ENCODE measurements at regions not wholly inside any gene's neighbourhood (a gene's known extent, or its start where the extent isn't known, plus 50 kb on each side); places are given as distances from the start of the nearest gene placed in this dataset.

- H3K27me3 ChIP-seq (ENCODE audit: low read depth, low read length), result no peaks in the 10 kb centered on the region
- no peak overlapping the region for H3K9ac ChIP-seq (ENCODE audit: low read length)
- H3K27ac ChIP-seq (ENCODE audit: low read length), result no peak overlapping the region
- H3K4me3 ChIP-seq (ENCODE audit: low read length), result no peak overlapping the region
- H3K36me3 ChIP-seq (replicated peaks; ENCODE audit: low read depth, low read length), result no peaks in the 10 kb centered on the region
- no peaks in the 10 kb centered on the region for H3K4me1 ChIP-seq (ENCODE audit: low read length)
- H3K9me3 ChIP-seq (ENCODE audit: insufficient read depth, low read length), result no peaks in the 10 kb centered on the region
- H3K79me2 ChIP-seq (ENCODE audit: low read length), result no peaks in the 10 kb centered on the region
- no peak overlapping the region for H3K4me2 ChIP-seq (ENCODE audit: low read length)
- TF ChIP-seq EZH2phosphoT487 (IDR thresholded peaks at IDR 0.05; ENCODE audit: low read depth) (no peak), CTCF (IDR thresholded peaks at IDR 0.05; ENCODE audit: low read depth, low read length) (no peak)
- no peak overlapping the region for H2AFZ ChIP-seq (ENCODE audit: low read depth, low read length)
- no peaks in the 10 kb centered on the region for H4K20me1 ChIP-seq (ENCODE audit: insufficient read depth, low read length)
Observed at GRCh38 chr21:17003258-17003615, 509.6 kb upstream of the CXADR start.

GRCh38 chr21:17003763-17004373 lies 509.0 kb upstream of the CXADR start:
- Histone ChIP-seq H3K27me3 (ENCODE audit: low read depth, low read length) (no peaks in the 10 kb centered on the region), H3K4me3 (ENCODE audit: low read length) (no peak overlapping the region), H4K20me1 (ENCODE audit: insufficient read depth, low read length) (no peaks in the 10 kb centered on the region), H3K27ac (ENCODE audit: low read length) (no peak overlapping the region), H3K36me3 (replicated peaks; ENCODE audit: low read depth, low read length) (no peaks in the 10 kb centered on the region), H3K4me1 (ENCODE audit: low read length) (no peaks in the 10 kb centered on the region), H3K79me2 (ENCODE audit: low read length) (no peaks in the 10 kb centered on the region), H3K9ac (ENCODE audit: low read length) (no peak overlapping the region), H3K9me3 (ENCODE audit: insufficient read depth, low read length) (no peaks in the 10 kb centered on the region), H3K4me2 (ENCODE audit: low read length) (no peak overlapping the region), H2AFZ (ENCODE audit: low read depth, low read length) (no peak overlapping the region)
- TF ChIP-seq EZH2phosphoT487 (IDR thresholded peaks at IDR 0.05; ENCODE audit: low read depth) (no peak), CTCF (IDR thresholded peaks at IDR 0.05; ENCODE audit: low read depth, low read length) (no peak)

GRCh38 chr21:17032141-17032655 lies 480.6 kb upstream of the CXADR start:
- H4K20me1 ChIP-seq (ENCODE audit: insufficient read depth, low read length), result no peaks in the 10 kb centered on the region
- no peaks in the 10 kb centered on the region for H3K4me1 ChIP-seq (ENCODE audit: low read length)
- H3K79me2 ChIP-seq (ENCODE audit: low read length), result no peaks in the 10 kb centered on the region
- H2AFZ ChIP-seq (ENCODE audit: low read depth, low read length), result no peak overlapping the region
- H3K9ac ChIP-seq (ENCODE audit: low read length), result no peak overlapping the region
- H3K4me2 ChIP-seq (ENCODE audit: low read length), result no peak overlapping the region
- no peaks in the 10 kb centered on the region for H3K36me3 ChIP-seq (replicated peaks; ENCODE audit: low read depth, low read length)
- H3K27me3 ChIP-seq (ENCODE audit: low read depth, low read length), result no peaks in the 10 kb centered on the region
- TF ChIP-seq CTCF (IDR thresholded peaks at IDR 0.05; ENCODE audit: low read depth, low read length) (no peak), EZH2phosphoT487 (IDR thresholded peaks at IDR 0.05; ENCODE audit: low read depth) (no peak)
- H3K9me3 ChIP-seq (ENCODE audit: insufficient read depth, low read length), result no peaks in the 10 kb centered on the region
- no peak overlapping the region for H3K27ac ChIP-seq (ENCODE audit: low read length)
- no peak overlapping the region for H3K4me3 ChIP-seq (ENCODE audit: low read length)

GRCh38 chr21:17044696-17045095 lies 468.1 kb upstream of the CXADR start:
- no peak for TF ChIP-seq CTCF (IDR thresholded peaks at IDR 0.05; ENCODE audit: low read depth, low read length)
- no peak for TF ChIP-seq EZH2phosphoT487 (IDR thresholded peaks at IDR 0.05; ENCODE audit: low read depth)
- Histone ChIP-seq H3K79me2 (ENCODE audit: low read length) (no peaks in the 10 kb centered on the region), H3K9me3 (ENCODE audit: insufficient read depth, low read length) (no peaks in the 10 kb centered on the region), H3K9ac (ENCODE audit: low read length) (no peak overlapping the region), H3K36me3 (replicated peaks; ENCODE audit: low read depth, low read length) (no peaks in the 10 kb centered on the region), H3K27me3 (ENCODE audit: low read depth, low read length) (no peaks in the 10 kb centered on the region), H4K20me1 (ENCODE audit: insufficient read depth, low read length) (no peaks in the 10 kb centered on the region), H3K4me2 (ENCODE audit: low read length) (no peak overlapping the region), H3K27ac (ENCODE audit: low read length) (no peak overlapping the region), H3K4me3 (ENCODE audit: low read length) (no peak overlapping the region), H2AFZ (ENCODE audit: low read depth, low read length) (no peak overlapping the region), H3K4me1 (ENCODE audit: low read length) (no peaks in the 10 kb centered on the region)
